Body of pancreas (tissue), 4 donors: ENCODE measurements at regions not wholly inside any gene's neighbourhood (a gene's known extent, or its start where the extent isn't known, plus 50 kb on each side); places are given as distances from the start of the nearest gene placed in this dataset.

Experiments used
- CTCF ChIP-seq, 7 experiments: fragments of 450-650 bp in 4 of 7; fragments of 200-600 bp in 3 of 7; sonication (generic) in 3 of 7; IDR thresholded peaks; one replicate each; pipeline ENCODE4 v1.5.1; 2016 to 2019; ENCODE audit warnings: antibody characterized with exemption in 7 of 7
- POLR2A ChIP-seq, 3 donors: fragments of 450-650 bp; IDR thresholded peaks; one replicate each; pipeline ENCODE4 v1.6.1; 2016; ENCODE audit warnings: antibody characterized with exemption in 3 of 3, mild to moderate bottlenecking in 2 of 3

DNA sequence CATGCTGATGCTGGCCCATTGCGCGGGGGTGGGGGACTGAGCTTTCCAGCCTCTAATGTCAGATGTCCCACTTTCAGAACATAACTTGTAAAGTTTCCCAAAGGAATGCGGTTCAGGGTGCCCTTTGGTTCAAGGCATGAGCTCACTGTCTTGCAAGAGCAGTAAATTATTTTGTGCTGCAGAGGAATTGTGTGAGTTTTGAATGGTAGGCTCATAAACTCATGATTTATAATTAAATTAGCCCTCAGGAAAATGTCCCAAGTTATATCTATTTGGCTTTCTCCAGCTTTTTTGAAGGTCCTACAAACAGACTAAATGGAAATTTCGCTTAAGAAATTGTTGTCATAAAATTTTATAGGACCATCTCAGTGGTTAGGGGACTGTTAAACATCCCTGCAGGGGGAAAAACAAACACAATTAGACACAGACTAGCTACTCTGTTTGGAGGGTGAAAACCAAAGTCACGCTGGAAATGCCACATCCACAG lies 321.8 kb downstream of the HS3ST3B1 start:
- TF ChIP-seq CTCF (IDR thresholded peaks at IDR 0.05) = no peak
- TF ChIP-seq POLR2A (IDR thresholded peaks at IDR 0.05) = no peak
